ENCODE measurements at regions not wholly inside any gene's neighbourhood (a gene's known extent, or its start where the extent isn't known, plus 50 kb on each side); places are given as distances from the start of the nearest gene placed in this dataset.

DNA sequence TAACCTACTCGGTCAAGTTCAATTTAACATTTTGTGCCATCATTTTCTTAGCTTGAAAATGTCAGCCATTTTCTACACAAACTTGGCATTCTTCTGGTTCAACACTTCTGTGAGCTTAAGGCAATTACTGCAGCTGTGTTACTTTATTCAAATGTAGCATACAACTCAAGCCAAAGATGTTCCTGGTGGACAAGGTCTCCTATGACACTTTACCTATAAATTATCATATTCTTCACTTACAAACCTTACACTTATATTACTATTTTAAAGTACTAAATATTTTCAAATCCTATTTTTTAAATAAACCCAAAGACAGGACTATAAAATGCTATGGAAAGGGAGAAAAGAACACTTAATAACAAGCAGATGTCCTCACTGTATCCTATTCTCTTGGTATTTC, 1045.3 kb downstream of the TSN start:
- Histone ChIP-seq H3K18ac (ENCODE audit: low read length) (no peak overlapping the region), H3K4me2 (ENCODE audit: insufficient read depth, low read length, poor library complexity, severe bottlenecking) (no peak overlapping the region), H2BK15ac (ENCODE audit: low read length) (no peak overlapping the region), H3K36me3 (replicated peaks in 1 of 2; ENCODE audit: control insufficient read depth in 2 of 2, insufficient read depth in 2 of 2, low read length in 2 of 2) (no peaks in the 10 kb centered on the region), H2BK5ac (ENCODE audit: low read length) (no peak overlapping the region), H3K27ac (replicated peaks; ENCODE audit: low read length) (no peak overlapping the region), H4K91ac (ENCODE audit: low read depth, low read length, poor library complexity) (no peak overlapping the region), H2AK5ac (ENCODE audit: low read depth, low read length) (no peak overlapping the region), H3K9me3 (replicated peaks in 1 of 2; ENCODE audit: control insufficient read depth in 2 of 2, insufficient read depth in 1 of 2, low read depth in 1 of 2, low read length in 2 of 2) (no peaks in the 10 kb centered on the region), H2BK12ac (ENCODE audit: low read length) (no peak overlapping the region), H2BK120ac (ENCODE audit: low read depth, low read length) (no peak overlapping the region), H3K4me1 (ENCODE audit: control insufficient read depth in 2 of 2, insufficient read depth in 1 of 2, low read depth in 1 of 2, low read length in 2 of 2) (no peaks in the 10 kb centered on the region), H3K4ac (ENCODE audit: low read length) (no peak overlapping the region), H3K9ac (ENCODE audit: low read depth, low read length, poor library complexity) (no peak overlapping the region), H3K23ac (ENCODE audit: low read depth, low read length, poor library complexity) (no peak overlapping the region), H4K8ac (ENCODE audit: low read depth, low read length) (no peak overlapping the region), H3K14ac (ENCODE audit: low read length) (no peak overlapping the region), H3K27me3 (ENCODE audit: control insufficient read depth in 3 of 3, insufficient read depth in 3 of 3, low read depth in 1 of 3, low read length in 3 of 3) (no peaks in the 10 kb centered on the region), H2AFZ (ENCODE audit: low read length) (no peak overlapping the region), H3K4me3 (ENCODE audit: low read length in 2 of 2) (no peak overlapping the region), H3K79me1 (ENCODE audit: low read depth, low read length) (no peaks in the 10 kb centered on the region)
- no peak for DNase-seq (ENCODE audit: low spot score)
- no CpG with 5 or more reads among the region's 1 CpG for WGBS, 2 donors (ENCODE audit: extremely low coverage in 2 of 2, insufficient read length in 2 of 2, insufficient replicate concordance in 1 of 2)

DNA sequence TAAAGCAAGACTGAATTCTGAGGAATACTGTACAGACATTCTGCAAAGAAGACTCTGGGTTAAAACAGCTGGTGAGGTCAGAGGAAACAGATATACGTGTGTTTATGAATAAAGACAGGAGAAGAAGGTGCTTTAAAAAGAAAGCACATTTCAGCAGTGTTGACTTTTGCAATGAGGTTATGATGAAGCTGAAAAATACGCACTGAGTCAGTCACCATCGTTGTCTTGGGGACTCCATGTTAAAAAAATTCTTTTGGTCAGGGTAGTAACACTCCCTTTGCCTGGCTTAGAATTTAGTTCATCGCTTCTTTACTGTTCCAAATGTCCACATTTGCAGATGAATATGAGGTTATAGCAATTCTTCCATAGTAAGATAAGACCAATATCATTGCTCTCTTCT, 1049.0 kb downstream of the TSN start:
- Histone ChIP-seq H3K79me1 (ENCODE audit: low read depth, low read length) (no peaks in the 10 kb centered on the region), H2BK120ac (ENCODE audit: low read depth, low read length) (no peak overlapping the region), H3K18ac (ENCODE audit: low read length) (no peak overlapping the region), H3K27me3 (ENCODE audit: control insufficient read depth in 3 of 3, insufficient read depth in 3 of 3, low read depth in 1 of 3, low read length in 3 of 3) (no peaks in the 10 kb centered on the region), H3K14ac (ENCODE audit: low read length) (no peak overlapping the region), H3K4me3 (ENCODE audit: low read length in 2 of 2) (no peak overlapping the region), H3K4ac (ENCODE audit: low read length) (no peak overlapping the region), H4K91ac (ENCODE audit: low read depth, low read length, poor library complexity) (no peak overlapping the region), H4K8ac (ENCODE audit: low read depth, low read length) (no peak overlapping the region), H3K36me3 (replicated peaks in 1 of 2; ENCODE audit: control insufficient read depth in 2 of 2, insufficient read depth in 2 of 2, low read length in 2 of 2) (no peaks in the 10 kb centered on the region), H3K27ac (replicated peaks; ENCODE audit: low read length) (no peak overlapping the region), H3K23ac (ENCODE audit: low read depth, low read length, poor library complexity) (no peak overlapping the region), H3K4me2 (ENCODE audit: insufficient read depth, low read length, poor library complexity, severe bottlenecking) (no peak overlapping the region), H3K4me1 (ENCODE audit: control insufficient read depth in 2 of 2, insufficient read depth in 1 of 2, low read depth in 1 of 2, low read length in 2 of 2) (no peaks in the 10 kb centered on the region), H2BK12ac (ENCODE audit: low read length) (no peak overlapping the region), H3K9ac (ENCODE audit: low read depth, low read length, poor library complexity) (no peak overlapping the region), H2BK5ac (ENCODE audit: low read length) (no peak overlapping the region), H2AK5ac (ENCODE audit: low read depth, low read length) (no peak overlapping the region), H2AFZ (ENCODE audit: low read length) (no peak overlapping the region), H2BK15ac (ENCODE audit: low read length) (no peak overlapping the region), H3K9me3 (replicated peaks in 1 of 2; ENCODE audit: control insufficient read depth in 2 of 2, insufficient read depth in 1 of 2, low read depth in 1 of 2, low read length in 2 of 2) (peaks cover 0 to 6% of the 10 kb centered on the region in 2 donors)
- no CpG with 5 or more reads among the region's 4 CpGs for WGBS, 2 donors (ENCODE audit: extremely low coverage in 2 of 2, insufficient read length in 2 of 2, insufficient replicate concordance in 1 of 2)
- DNase-seq (ENCODE audit: low spot score), result no peak

DNA sequence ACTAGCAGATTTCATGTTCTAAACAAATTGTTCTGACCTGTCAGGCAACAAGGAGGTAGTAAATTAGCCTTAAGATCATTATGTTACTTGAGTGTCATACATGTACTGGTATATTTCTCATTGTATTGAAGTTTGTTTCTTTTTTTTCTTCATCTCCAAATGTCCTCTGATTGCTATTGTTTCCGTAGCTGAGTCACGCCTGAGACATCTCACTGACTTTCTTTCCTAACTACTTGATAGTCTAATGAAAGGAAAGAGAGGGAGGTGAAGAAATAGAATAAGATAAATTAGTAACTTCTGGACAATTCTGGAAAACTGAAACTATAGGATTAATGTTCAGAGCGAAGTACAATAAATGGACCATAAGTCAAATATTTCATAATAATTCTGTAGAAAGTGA, 1049.9 kb downstream of the TSN start:
- no CpG with 5 or more reads among the region's 3 CpGs for WGBS, 2 donors (ENCODE audit: extremely low coverage in 2 of 2, insufficient read length in 2 of 2, insufficient replicate concordance in 1 of 2)
- Histone ChIP-seq H3K27me3 (ENCODE audit: control insufficient read depth in 3 of 3, insufficient read depth in 3 of 3, low read depth in 1 of 3, low read length in 3 of 3) (no peaks in the 10 kb centered on the region), H3K9ac (ENCODE audit: low read depth, low read length, poor library complexity) (no peak overlapping the region), H4K91ac (ENCODE audit: low read depth, low read length, poor library complexity) (no peak overlapping the region), H3K79me1 (ENCODE audit: low read depth, low read length) (no peaks in the 10 kb centered on the region), H3K14ac (ENCODE audit: low read length) (no peak overlapping the region), H4K8ac (ENCODE audit: low read depth, low read length) (no peak overlapping the region), H3K36me3 (replicated peaks in 1 of 2; ENCODE audit: control insufficient read depth in 2 of 2, insufficient read depth in 2 of 2, low read length in 2 of 2) (no peaks in the 10 kb centered on the region), H3K4me1 (ENCODE audit: control insufficient read depth in 2 of 2, insufficient read depth in 1 of 2, low read depth in 1 of 2, low read length in 2 of 2) (no peaks in the 10 kb centered on the region), H3K23ac (ENCODE audit: low read depth, low read length, poor library complexity) (no peak overlapping the region), H2BK5ac (ENCODE audit: low read length) (no peak overlapping the region), H2BK15ac (ENCODE audit: low read length) (no peak overlapping the region), H2BK120ac (ENCODE audit: low read depth, low read length) (no peak overlapping the region), H3K4me2 (ENCODE audit: insufficient read depth, low read length, poor library complexity, severe bottlenecking) (no peak overlapping the region), H2AK5ac (ENCODE audit: low read depth, low read length) (no peak overlapping the region), H3K4ac (ENCODE audit: low read length) (no peak overlapping the region), H3K4me3 (ENCODE audit: low read length in 2 of 2) (no peak overlapping the region), H2BK12ac (ENCODE audit: low read length) (no peak overlapping the region), H3K9me3 (replicated peaks in 1 of 2; ENCODE audit: control insufficient read depth in 2 of 2, insufficient read depth in 1 of 2, low read depth in 1 of 2, low read length in 2 of 2) (peaks cover 0 to 6% of the 10 kb centered on the region in 2 donors), H3K18ac (ENCODE audit: low read length) (no peak overlapping the region), H3K27ac (replicated peaks; ENCODE audit: low read length) (no peak overlapping the region), H2AFZ (ENCODE audit: low read length) (no peak overlapping the region)
- no peak for DNase-seq (ENCODE audit: low spot score)

DNA sequence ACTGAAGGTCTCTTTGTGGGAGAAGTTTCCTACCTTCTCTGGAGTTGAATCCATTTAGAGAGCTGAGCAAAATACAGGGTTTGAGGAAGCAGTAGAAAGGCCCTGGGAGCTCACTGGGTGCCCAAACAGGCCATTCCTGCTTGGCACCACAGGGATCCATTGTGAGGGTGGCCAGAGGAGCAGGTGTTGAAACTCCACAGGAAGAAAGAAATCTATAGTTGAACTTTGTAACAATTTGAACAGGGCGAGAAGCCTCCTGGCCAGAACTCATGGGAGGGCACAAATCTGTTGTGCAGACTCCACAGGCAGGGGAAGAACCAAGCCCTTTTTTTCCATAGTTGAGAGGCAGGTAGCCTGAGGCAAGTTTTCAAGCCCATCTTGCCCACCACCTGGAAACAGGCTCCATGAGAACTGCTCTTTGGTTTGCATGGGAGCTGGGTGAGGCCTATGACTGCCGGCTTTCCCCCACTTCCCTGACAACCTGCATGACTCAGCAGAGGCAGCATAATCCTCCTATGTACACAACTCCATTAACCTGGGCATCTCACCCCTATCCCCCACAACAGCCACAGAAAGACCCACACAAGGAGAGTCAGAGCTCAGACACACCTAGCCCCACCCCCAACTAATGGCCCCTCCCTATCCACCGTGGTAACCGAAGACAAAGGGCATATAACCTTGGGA, 1053.0 kb downstream of the TSN start:
- Histone ChIP-seq H3K18ac (ENCODE audit: low read length) (no peak overlapping the region), H3K36me3 (replicated peaks in 1 of 2; ENCODE audit: control insufficient read depth in 2 of 2, insufficient read depth in 2 of 2, low read length in 2 of 2) (no peaks in the 10 kb centered on the region), H3K4ac (ENCODE audit: low read length) (no peak overlapping the region), H3K4me2 (ENCODE audit: insufficient read depth, low read length, poor library complexity, severe bottlenecking) (no peak overlapping the region), H3K9ac (ENCODE audit: low read depth, low read length, poor library complexity) (no peak overlapping the region), H2BK12ac (ENCODE audit: low read length) (no peak overlapping the region), H3K4me1 (ENCODE audit: control insufficient read depth in 2 of 2, insufficient read depth in 1 of 2, low read depth in 1 of 2, low read length in 2 of 2) (no peaks in the 10 kb centered on the region), H2AK5ac (ENCODE audit: low read depth, low read length) (no peak overlapping the region), H4K8ac (ENCODE audit: low read depth, low read length) (no peak overlapping the region), H3K14ac (ENCODE audit: low read length) (no peak overlapping the region), H3K27me3 (ENCODE audit: control insufficient read depth in 3 of 3, insufficient read depth in 3 of 3, low read depth in 1 of 3, low read length in 3 of 3) (no peaks in the 10 kb centered on the region), H2BK120ac (ENCODE audit: low read depth, low read length) (no peak overlapping the region), H3K27ac (replicated peaks; ENCODE audit: low read length) (no peak overlapping the region), H2AFZ (ENCODE audit: low read length) (no peak overlapping the region), H3K79me1 (ENCODE audit: low read depth, low read length) (no peaks in the 10 kb centered on the region), H4K91ac (ENCODE audit: low read depth, low read length, poor library complexity) (no peak overlapping the region), H3K9me3 (replicated peaks in 1 of 2; ENCODE audit: control insufficient read depth in 2 of 2, insufficient read depth in 1 of 2, low read depth in 1 of 2, low read length in 2 of 2) (peaks cover 0 to 6% of the 10 kb centered on the region in 2 donors), H2BK5ac (ENCODE audit: low read length) (no peak overlapping the region), H3K4me3 (ENCODE audit: low read length in 2 of 2) (no peak overlapping the region), H2BK15ac (ENCODE audit: low read length) (no peak overlapping the region), H3K23ac (ENCODE audit: low read depth, low read length, poor library complexity) (no peak overlapping the region)
- no CpG with 5 or more reads among the region's 4 CpGs for WGBS, 2 donors (ENCODE audit: extremely low coverage in 2 of 2, insufficient read length in 2 of 2, insufficient replicate concordance in 1 of 2)
- DNase-seq (ENCODE audit: low spot score), result no peak

All from neuronal stem cell (in vitro differentiated cells).